Lower leg skin (tissue), 3 donors: ENCODE measurements at regions not wholly inside any gene's neighbourhood (a gene's known extent, or its start where the extent isn't known, plus 50 kb on each side); places are given as distances from the start of the nearest gene placed in this dataset.

Experiments
- CTCF ChIP-seq, 3 donors: fragments of 450-650 bp; IDR thresholded peaks; one replicate each; pipeline ENCODE4 v1.5.1; 2016; ENCODE audit warnings: antibody characterized with exemption in 3 of 3, mild to moderate bottlenecking in 3 of 3, moderate library complexity in 2 of 3
- POLR2A ChIP-seq, 2 donors: fragments of 450-650 bp; IDR thresholded peaks; one replicate each; pipeline ENCODE4 v1.6.1; 2016 to 2017; ENCODE audit warnings: antibody characterized with exemption in 2 of 2, mild to moderate bottlenecking in 1 of 2, moderate library complexity in 1 of 2

GRCh38 chr1:9449110-9449627 lies 90.1 kb upstream of the SLC25A33 start:
- no peak for TF ChIP-seq POLR2A (IDR thresholded peaks at IDR 0.05)
- TF ChIP-seq CTCF (IDR thresholded peaks at IDR 0.05), result no peak
